IMR-90 (cell line): ENCODE measurements at regions not wholly inside any gene's neighbourhood (a gene's known extent, or its start where the extent isn't known, plus 50 kb on each side); places are given as distances from the start of the nearest gene placed in this dataset.

ENCODE experiments used
- ATAC-seq: fragments of 200-7000 bp; cut with Tn5 transposase; 2 replicates; pipeline ENCODE4 v1.9.1; 2020; ENCODE audit warnings: low read depth, mild to moderate bottlenecking, moderate library complexity
- BruUV-seq: library from RNA; stranded (reverse); fragments of 400-500 nt; replicated peaks from 2 replicates; lab custom pipeline; 2021; lab: Mats Ljungman, UMichigan
- CTCF ChIA-PET: fragments of 300-600 bp; formaldehyde crosslinking; extraction: SDS; loops from one replicate; lab custom pipeline; 2021; ENCODE audit warnings: antibody characterized with exemption; lab: Yijun Ruan, JAX
- POLR2A ChIA-PET: fragments of 300-600 bp; sonication (Branson Sonifier 250); formaldehyde crosslinking; loops from one replicate; lab custom pipeline; 2022; ENCODE audit warnings: antibody characterized with exemption; ENCODE audit not compliant: unreplicated experiment; lab: Charles Lee
- DNase-seq: peaks from one replicate; pipeline ENCODE4 v3.0.0; 2013
- H2AFZ ChIP-seq: replicated peaks from 2 replicates; pipeline ENCODE3; 2013; ENCODE audit warnings: low read length, mild to moderate bottlenecking; ENCODE audit not compliant: poor library complexity
- H2AK5ac ChIP-seq: 2 replicates; pipeline ENCODE4 v1.6.1; 2013; ENCODE audit warnings: low read depth, low read length, inconsistent platforms
- H2AK9ac ChIP-seq: replicated peaks from 2 replicates; pipeline ENCODE3; 2013; ENCODE audit warnings: mild to moderate bottlenecking, low read depth, low read length, moderate library complexity; ENCODE audit not compliant: poor library complexity
- H2BK120ac ChIP-seq: 2 replicates; pipeline ENCODE4 v1.6.1; 2013; ENCODE audit warnings: low read depth, low read length, inconsistent platforms
- H2BK15ac ChIP-seq: 3 replicates; pipeline ENCODE4 v1.6.1; 2013; ENCODE audit warnings: low read depth, low read length, inconsistent platforms
- H2BK20ac ChIP-seq: 2 replicates; pipeline ENCODE4 v1.6.1; 2013; ENCODE audit warnings: low read depth, mild to moderate bottlenecking, inconsistent platforms, low read length, moderate library complexity
- H2BK5ac ChIP-seq: 2 replicates; pipeline ENCODE4 v1.6.1; 2013; ENCODE audit warnings: mild to moderate bottlenecking, low read depth, low read length, inconsistent platforms; ENCODE audit not compliant: poor library complexity, severe bottlenecking
- H3K14ac ChIP-seq: replicated peaks from 2 replicates; pipeline ENCODE4 v1.6.1; 2013; ENCODE audit warnings: low read depth, low read length, inconsistent platforms
- H3K18ac ChIP-seq: 2 replicates; pipeline ENCODE4 v1.6.1; 2013; ENCODE audit warnings: low read depth, low read length, control low read depth
- H3K23ac ChIP-seq: 2 replicates; pipeline ENCODE4 v1.6.1; 2013; ENCODE audit warnings: low read depth, low read length, inconsistent platforms
- H3K27ac ChIP-seq: 2 replicates; pipeline ENCODE4 v1.5.1; 2013; ENCODE audit warnings: mild to moderate bottlenecking, control low read depth, low read length; ENCODE audit not compliant: insufficient read depth
- H3K27me3 ChIP-seq: 2 replicates; pipeline ENCODE4 v1.6.1; 2013; ENCODE audit warnings: low read length; ENCODE audit not compliant: control insufficient read depth, insufficient read depth
- H3K36me3 ChIP-seq: 2 replicates; pipeline ENCODE4 v1.6.1; 2013; ENCODE audit warnings: low read length, mixed read lengths; ENCODE audit not compliant: control insufficient read depth, insufficient read depth
- H3K4ac ChIP-seq: 2 replicates; pipeline ENCODE4 v1.6.1; 2013; ENCODE audit warnings: low read depth, low read length, inconsistent platforms
- H3K4me1 ChIP-seq: 2 replicates; pipeline ENCODE4 v1.6.1; 2013; ENCODE audit warnings: low read length, mixed read lengths; ENCODE audit not compliant: control insufficient read depth, insufficient read depth
- H3K4me2 ChIP-seq: 2 replicates; pipeline ENCODE4 v1.6.1; 2013; ENCODE audit warnings: low read depth, mild to moderate bottlenecking, control low read depth, low read length, moderate library complexity
- H3K4me3 ChIP-seq: 2 replicates; pipeline ENCODE4 v1.5.1; 2013; ENCODE audit warnings: low read depth, mild to moderate bottlenecking, control low read depth, low read length, moderate library complexity; ENCODE audit not compliant: insufficient read depth
- H3K56ac ChIP-seq: 2 replicates; pipeline ENCODE4 v1.6.1; 2013; ENCODE audit warnings: low read length, inconsistent platforms; ENCODE audit not compliant: insufficient read depth; ENCODE audit errors: extremely low read depth
- H3K79me1 ChIP-seq, 2 experiments: 2 replicates each; pipeline ENCODE4 v1.6.1; 2013; ENCODE audit warnings: low read length in 2 of 2, inconsistent platforms in 1 of 2, low read depth in 1 of 2
- H3K9ac ChIP-seq: 2 replicates; pipeline ENCODE4 v1.6.1; 2013; ENCODE audit warnings: low read depth, low read length, control low read depth
- H3K9me1 ChIP-seq: 2 replicates; pipeline ENCODE4 v1.6.1; 2013; ENCODE audit warnings: low read length, inconsistent platforms; ENCODE audit not compliant: insufficient read depth
- H3K9me3 ChIP-seq: 2 replicates; pipeline ENCODE4 v1.6.1; 2013; ENCODE audit warnings: low read length; ENCODE audit not compliant: control insufficient read depth, insufficient read depth
- H4K20me1 ChIP-seq: 2 replicates; pipeline ENCODE4 v1.6.1; 2013; ENCODE audit warnings: low read length, inconsistent platforms; ENCODE audit not compliant: insufficient read depth
- H4K5ac ChIP-seq: 2 replicates; pipeline ENCODE4 v1.6.1; 2013; ENCODE audit warnings: mild to moderate bottlenecking, low read depth, low read length, control low read depth
- H4K8ac ChIP-seq, 2 experiments: 2 replicates each; pipeline ENCODE4 v1.6.1; 2013; ENCODE audit warnings: low read depth in 2 of 2, low read length in 2 of 2, control low read depth in 1 of 2, inconsistent platforms in 1 of 2
- H4K91ac ChIP-seq: 2 replicates; pipeline ENCODE4 v1.6.1; 2013; ENCODE audit warnings: low read depth, low read length, inconsistent platforms; ENCODE audit not compliant: insufficient read depth
- CEBPB ChIP-seq: IDR thresholded peaks from 2 replicates; pipeline ENCODE4 v1.6.1; 2012; ENCODE audit warnings: low read depth, low read length, improper control_type of control experiment
- CHD1 ChIP-seq: IDR thresholded peaks from 2 replicates; pipeline ENCODE4 v1.6.1; 2012; ENCODE audit warnings: low read depth, low read length, improper control_type of control experiment
- FOS ChIP-seq: fragments of 150-350 bp; IDR thresholded peaks from 2 replicates; pipeline ENCODE4 v1.6.1; 2016; ENCODE audit warnings: low read depth, low read length
- MAFK ChIP-seq: IDR thresholded peaks from 2 replicates; pipeline ENCODE4 v1.6.1; 2012; ENCODE audit warnings: low read depth, low read length, improper control_type of control experiment
- MAZ ChIP-seq: IDR thresholded peaks from 2 replicates; pipeline ENCODE4 v1.6.1; 2012; ENCODE audit warnings: low read depth, mild to moderate bottlenecking, low read length, improper control_type of control experiment, moderate library complexity, borderline replicate concordance
- MXI1 ChIP-seq: IDR thresholded peaks from 2 replicates; pipeline ENCODE4 v1.6.1; 2012; ENCODE audit warnings: low read depth, mild to moderate bottlenecking, low read length, moderate library complexity, borderline replicate concordance
- NFE2L2 ChIP-seq: fragments of 150-350 bp; IDR thresholded peaks from 2 replicates; pipeline ENCODE4 v1.6.1; 2016; ENCODE audit warnings: low read depth, mild to moderate bottlenecking, low read length
- POLR2A ChIP-seq: IDR thresholded peaks from 2 replicates; pipeline ENCODE4 v1.6.1; 2012; ENCODE audit warnings: mild to moderate bottlenecking, low read depth, low read length
- RAD21 ChIP-seq: IDR thresholded peaks from 2 replicates; pipeline ENCODE4 v1.6.1; 2012; ENCODE audit warnings: low read length, improper control_type of control experiment
- RCOR1 ChIP-seq: IDR thresholded peaks from 2 replicates; pipeline ENCODE4 v1.6.1; 2012; ENCODE audit warnings: mild to moderate bottlenecking, low read length, improper control_type of control experiment; ENCODE audit not compliant: insufficient replicate concordance
- RFX5 ChIP-seq: IDR thresholded peaks from 2 replicates; pipeline ENCODE4 v1.8.0; 2012; ENCODE audit warnings: low read depth, mild to moderate bottlenecking, low read length, moderate library complexity
- SMC3 ChIP-seq: fragments of 150-350 bp; IDR thresholded peaks from 2 replicates; pipeline ENCODE4 v1.6.1; 2016; ENCODE audit warnings: low read depth, mild to moderate bottlenecking, antibody characterized with exemption, low read length, moderate library complexity
- WGBS, 2 experiments: methylation state at CpG; one replicate each; pipeline versions ENCODE4 v1.1.5 to v1.1.7; 2013; ENCODE audit warnings: missing lambda C conversion rate in 2 of 2; ENCODE audit not compliant: insufficient read length in 1 of 2; ENCODE audit errors: extremely low coverage in 2 of 2; 5-methylcytosine and 5-hydroxymethylcytosine counted together
- dilution Hi-C: fragments of 300-500 bp; cut with HindIII; formaldehyde crosslinking; loops from one replicate; pipeline ENCODE4 v1.14.3; 2018; ENCODE audit warnings: low sequenced_read_pairs; ENCODE audit not compliant: unreplicated experiment
- in situ Hi-C: fragments of 300-500 bp; cut with MboI; formaldehyde crosslinking; loops from 3 replicates; pipeline ENCODE4 v1.14.3; 2019; ENCODE audit warnings: low sequenced_read_pairs, inconsistent platforms, mixed read lengths
- intact Hi-C: fragments of 100-400 bp; cut with micrococcal nuclease; formaldehyde crosslinking; loops from 2 replicates; pipeline ENCODE4 v1.10.0; 2022
- TF ChIP-seq, protein P1 (sequence below): fragments of 150-350 bp; IDR thresholded peaks from 2 replicates; pipeline ENCODE4 v1.6.1; 2017; ENCODE audit warnings: mild to moderate bottlenecking, antibody characterized with exemption, low read length, low read depth
- TF ChIP-seq, protein P2 (sequence below): fragments of 150-350 bp; IDR thresholded peaks from 2 replicates; pipeline ENCODE4 v1.6.1; 2016; ENCODE audit warnings: low read depth, mild to moderate bottlenecking, low read length, moderate library complexity, borderline replicate concordance
- TF ChIP-seq, protein P3 (sequence below): conservative IDR thresholded peaks from 2 replicates; pipeline ENCODE4 v1.5.1; 2012; ENCODE audit warnings: mild to moderate bottlenecking, low read depth, low read length, improper control_type of control experiment

DNA sequence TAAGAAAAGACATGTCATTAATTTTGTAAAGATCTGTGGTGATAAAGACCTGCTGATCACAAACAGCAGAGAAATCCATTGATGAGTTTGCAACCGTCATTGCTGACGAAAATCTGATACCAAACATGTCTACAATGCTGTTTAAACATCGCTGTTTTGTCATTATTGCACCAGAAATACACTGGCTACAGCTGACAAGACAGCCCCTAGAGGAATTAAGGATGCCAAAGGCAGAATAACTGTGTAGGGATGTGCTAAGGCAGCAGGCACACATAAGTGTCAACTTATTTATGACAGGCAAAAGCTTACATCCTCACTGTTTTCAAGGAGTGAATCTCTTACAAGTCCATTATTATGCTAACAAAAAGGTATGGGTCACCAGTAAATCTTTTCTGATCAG lies 439.3 kb downstream of the TLE1 start:
- ChIA-PET POLR2A (no interaction called here), CTCF (interaction anchor here (0.5 kb wide), 1 partner anchor 1283 kb away, joined by 3 read pairs; no protein-coding TSS in a partner anchor)
- Histone ChIP-seq H2AFZ (no peak overlapping the region), H3K36me3 (no peaks in the 10 kb centered on the region), H2BK120ac (no peak overlapping the region), H3K4me3 (no peak overlapping the region), H3K14ac (no peak overlapping the region), H3K56ac (no peak overlapping the region), H3K9me1 (no peaks in the 10 kb centered on the region), H3K23ac (no peak overlapping the region), H4K20me1 (no peaks in the 10 kb centered on the region), H2BK15ac (no peak overlapping the region), H4K5ac (no peak overlapping the region), H4K8ac (no peak overlapping the region), H3K4ac (no peak overlapping the region), H3K9me3 (no peaks in the 10 kb centered on the region), H3K27me3 (no peaks in the 10 kb centered on the region), H3K4me1 (no peaks in the 10 kb centered on the region; the same call in 1 of the 2 replicates), H2AK9ac (no peak overlapping the region), H3K9ac (no peak overlapping the region), H3K4me2 (no peak overlapping the region), H3K27ac (no peak overlapping the region), H2BK5ac (no peak overlapping the region), H2AK5ac (no peak overlapping the region), H3K18ac (no peak overlapping the region), H3K79me1 (no peaks in the 10 kb centered on the region), H4K91ac (no peak overlapping the region), H2BK20ac (no peak overlapping the region)
- 60% methylated on average over 1 of the region's 3 CpGs; no CpG with 5 or more reads in 1 of the 2 experiments for WGBS, 2 experiments
- intact Hi-C loops (no loop called here), in situ Hi-C loops (no loop called here), dilution Hi-C loops (no loop called here)
- no peak for DNase-seq
- TF ChIP-seq RCOR1 (no peak), RAD21 (no peak), FOS (no peak), CEBPB (no peak), MXI1 (no peak), SMC3 (no peak), MAZ (no peak), MAFK (no peak), RFX5 (no peak), POLR2A (no peak), CHD1 (no peak), NFE2L2 (no peak)
- TF ChIP-seq, protein P1, sequence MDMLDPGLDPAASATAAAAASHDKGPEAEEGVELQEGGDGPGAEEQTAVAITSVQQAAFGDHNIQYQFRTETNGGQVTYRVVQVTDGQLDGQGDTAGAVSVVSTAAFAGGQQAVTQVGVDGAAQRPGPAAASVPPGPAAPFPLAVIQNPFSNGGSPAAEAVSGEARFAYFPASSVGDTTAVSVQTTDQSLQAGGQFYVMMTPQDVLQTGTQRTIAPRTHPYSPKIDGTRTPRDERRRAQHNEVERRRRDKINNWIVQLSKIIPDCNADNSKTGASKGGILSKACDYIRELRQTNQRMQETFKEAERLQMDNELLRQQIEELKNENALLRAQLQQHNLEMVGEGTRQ: no peak
- TF ChIP-seq, protein P2, sequence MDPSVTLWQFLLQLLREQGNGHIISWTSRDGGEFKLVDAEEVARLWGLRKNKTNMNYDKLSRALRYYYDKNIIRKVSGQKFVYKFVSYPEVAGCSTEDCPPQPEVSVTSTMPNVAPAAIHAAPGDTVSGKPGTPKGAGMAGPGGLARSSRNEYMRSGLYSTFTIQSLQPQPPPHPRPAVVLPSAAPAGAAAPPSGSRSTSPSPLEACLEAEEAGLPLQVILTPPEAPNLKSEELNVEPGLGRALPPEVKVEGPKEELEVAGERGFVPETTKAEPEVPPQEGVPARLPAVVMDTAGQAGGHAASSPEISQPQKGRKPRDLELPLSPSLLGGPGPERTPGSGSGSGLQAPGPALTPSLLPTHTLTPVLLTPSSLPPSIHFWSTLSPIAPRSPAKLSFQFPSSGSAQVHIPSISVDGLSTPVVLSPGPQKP: no peak
- TF ChIP-seq, protein P3, sequence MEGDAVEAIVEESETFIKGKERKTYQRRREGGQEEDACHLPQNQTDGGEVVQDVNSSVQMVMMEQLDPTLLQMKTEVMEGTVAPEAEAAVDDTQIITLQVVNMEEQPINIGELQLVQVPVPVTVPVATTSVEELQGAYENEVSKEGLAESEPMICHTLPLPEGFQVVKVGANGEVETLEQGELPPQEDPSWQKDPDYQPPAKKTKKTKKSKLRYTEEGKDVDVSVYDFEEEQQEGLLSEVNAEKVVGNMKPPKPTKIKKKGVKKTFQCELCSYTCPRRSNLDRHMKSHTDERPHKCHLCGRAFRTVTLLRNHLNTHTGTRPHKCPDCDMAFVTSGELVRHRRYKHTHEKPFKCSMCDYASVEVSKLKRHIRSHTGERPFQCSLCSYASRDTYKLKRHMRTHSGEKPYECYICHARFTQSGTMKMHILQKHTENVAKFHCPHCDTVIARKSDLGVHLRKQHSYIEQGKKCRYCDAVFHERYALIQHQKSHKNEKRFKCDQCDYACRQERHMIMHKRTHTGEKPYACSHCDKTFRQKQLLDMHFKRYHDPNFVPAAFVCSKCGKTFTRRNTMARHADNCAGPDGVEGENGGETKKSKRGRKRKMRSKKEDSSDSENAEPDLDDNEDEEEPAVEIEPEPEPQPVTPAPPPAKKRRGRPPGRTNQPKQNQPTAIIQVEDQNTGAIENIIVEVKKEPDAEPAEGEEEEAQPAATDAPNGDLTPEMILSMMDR: no peak
- BruUV-seq: no TSS peak
- ATAC-seq: no peak
